Spleen (tissue), 11 donors: ENCODE measurements at regions not wholly inside any gene's neighbourhood (a gene's known extent, or its start where the extent isn't known, plus 50 kb on each side); places are given as distances from the start of the nearest gene placed in this dataset.

Source experiments
- DNase-seq: peaks from one replicate; pipeline ENCODE4 v3.0.0-alpha.2; 2020
- H3K27ac ChIP-seq, 8 donors: fragments of 200-600 bp; sonication (generic) in 7 of 8; 1 replicate in 4 of 8; 2 replicates in 4 of 8; pipeline versions ENCODE4 v1.5.0 to v1.8.0; 2016 to 2021; ENCODE audit warnings: inconsistent platforms in 4 of 8, mild to moderate bottlenecking in 4 of 8, moderate library complexity in 1 of 8
- H3K27me3 ChIP-seq, 7 donors: fragments of 200-600 bp; sonication (generic) in 6 of 7; replicated peaks in 1 of 7; 1 replicate in 4 of 7; 2 replicates in 3 of 7; pipeline versions ENCODE4 v1.5.0 to v1.8.0; 2016 to 2021; ENCODE audit warnings: inconsistent platforms in 3 of 7, mild to moderate bottlenecking in 1 of 7
- H3K36me3 ChIP-seq, 6 donors: fragments of 200-600 bp; sonication (generic) in 5 of 6; 1 replicate in 4 of 6; 2 replicates in 2 of 6; pipeline versions ENCODE4 v1.5.0 to v1.8.0; 2016 to 2021; ENCODE audit warnings: inconsistent platforms in 2 of 6
- H3K4me1 ChIP-seq, 6 donors: fragments of 200-600 bp; sonication (generic) in 5 of 6; 1 replicate in 3 of 6; 2 replicates in 3 of 6; pipeline versions ENCODE4 v1.5.0 to v1.8.0; 2016 to 2021; ENCODE audit warnings: inconsistent platforms in 3 of 6
- H3K4me3 ChIP-seq, 8 donors: fragments of 200-600 bp; sonication (generic) in 7 of 8; 1 replicate in 4 of 8; 2 replicates in 4 of 8; pipeline versions ENCODE4 v1.5.0 to v1.8.0; 2016 to 2021; ENCODE audit warnings: inconsistent platforms in 4 of 8, mild to moderate bottlenecking in 4 of 8, moderate library complexity in 2 of 8
- H3K9me3 ChIP-seq, 8 donors: fragments of 200-600 bp; sonication (generic) in 7 of 8; 1 replicate in 4 of 8; 2 replicates in 4 of 8; pipeline versions ENCODE4 v1.5.0 to v1.8.0; 2016 to 2021; ENCODE audit warnings: inconsistent platforms in 4 of 8
- CTCF ChIP-seq, 11 experiments: fragments of 200-600 bp in 7 of 11; fragments of 450-650 bp in 4 of 11; sonication (generic) in 4 of 11; IDR thresholded peaks in 8 of 11; conservative IDR thresholded peaks in 3 of 11; 1 replicate in 7 of 11; 2 replicates in 4 of 11; pipeline versions ENCODE4 v1.4.0 to v1.8.0; 2016 to 2021; ENCODE audit warnings: antibody characterized with exemption in 11 of 11, inconsistent platforms in 4 of 11, mild to moderate bottlenecking in 1 of 11
- POLR2A ChIP-seq, 3 donors: fragments of 450-650 bp; IDR thresholded peaks; one replicate each; pipeline ENCODE4 v1.5.1; 2017; ENCODE audit warnings: antibody characterized with exemption in 3 of 3, mild to moderate bottlenecking in 1 of 3
- POLR2AphosphoS5 ChIP-seq, 3 donors: sonication (generic); formaldehyde crosslinking; IDR thresholded peaks; one replicate each; pipeline ENCODE4 v1.5.1; 2017; ENCODE audit warnings: antibody characterized with exemption in 3 of 3
- WGBS, 5 donors: extraction: QIAGEN DNeasy Blood & Tissue Kit in 3 of 5; methylation state at CpG; one replicate each; pipeline versions ENCODE4 v1.1.5 to v1.1.7; 2013 to 2018; 5-methylcytosine and 5-hydroxymethylcytosine counted together
- intact Hi-C: fragments of 100-400 bp; cut with DNase I; formaldehyde crosslinking; loops from one replicate; pipeline ENCODE4 v1.15.0; 2023; ENCODE audit warnings: low total_unique reads
- donor health status: healthy with polysubstance abuse.
- donor health status: DM: no; HTN: no; CAD: no; lungs with moderate emphysema.
- donor health status: DM: no; HTN: no; CAD: no.
- donor health status: Bipolar disorder and iron deficiency.
- donor health status: healthy.
- donor health status: DM: no; HTN: no; CAD: no.
- donor health status: DM: yes; HTN: yes; CAD: no.

GRCh38 chr6:91023529-91023928, 436.7 kb upstream of the MAP3K7 start:
- H3K4me1 ChIP-seq: no peaks in the 10 kb centered on the region
- H3K36me3 ChIP-seq: no peaks in the 10 kb centered on the region
- H3K4me3 ChIP-seq: no peak overlapping the region
- intact Hi-C loops: no loop called here
- no peak for TF ChIP-seq CTCF (IDR thresholded peaks at IDR 0.05 in 8 of 11, conservative IDR thresholded peaks at IDR 0.05 in 3 of 11)
- TF ChIP-seq POLR2A (IDR thresholded peaks at IDR 0.05): no peak
- TF ChIP-seq POLR2AphosphoS5 (IDR thresholded peaks at IDR 0.05): no peak
- no peaks in the 10 kb centered on the region for H3K27me3 ChIP-seq
- H3K9me3 ChIP-seq: no peaks in the 10 kb centered on the region
- no peak overlapping the region for H3K27ac ChIP-seq
- no peak for DNase-seq

GRCh38 chr6:91020744-91021143, 433.9 kb upstream of the MAP3K7 start:
- TF ChIP-seq POLR2A (IDR thresholded peaks at IDR 0.05): no peak
- Histone ChIP-seq H3K4me3 (no peak overlapping the region), H3K27me3 (no peaks in the 10 kb centered on the region), H3K9me3 (no peaks in the 10 kb centered on the region), H3K27ac (no peak overlapping the region), H3K4me1 (no peaks in the 10 kb centered on the region), H3K36me3 (no peaks in the 10 kb centered on the region)
- 31 to 62% (median 53%) methylated on average over 1 of the region's 1 CpG for WGBS, 5 donors
- no peak for DNase-seq
- intact Hi-C loops: no loop called here

- TF ChIP-seq POLR2AphosphoS5 (IDR thresholded peaks at IDR 0.05) (no peak), CTCF (IDR thresholded peaks at IDR 0.05 in 8 of 11, conservative IDR thresholded peaks at IDR 0.05 in 3 of 11) (no peak), POLR2A (IDR thresholded peaks at IDR 0.05) (no peak)
- no peak for DNase-seq
- 91 to 97% (median 95%) methylated on average over 3 of the region's 3 CpGs for WGBS, 5 donors
- Histone ChIP-seq H3K4me3 (no peak overlapping the region), H3K9me3 (no peaks in the 10 kb centered on the region), H3K27me3 (no peaks in the 10 kb centered on the region), H3K4me1 (no peaks in the 10 kb centered on the region), H3K36me3 (no peaks in the 10 kb centered on the region), H3K27ac (no peak overlapping the region)
- intact Hi-C loops: no loop called here
These were observed 431.7 kb upstream of the MAP3K7 start for GRCh38 chr6:91018586-91018985.

GRCh38 chr6:91013511-91013910, 426.6 kb upstream of the MAP3K7 start:
- no peak overlapping the region for H3K4me3 ChIP-seq
- no peak for TF ChIP-seq CTCF (IDR thresholded peaks at IDR 0.05 in 8 of 11, conservative IDR thresholded peaks at IDR 0.05 in 3 of 11)
- TF ChIP-seq POLR2AphosphoS5 (IDR thresholded peaks at IDR 0.05): no peak
- TF ChIP-seq POLR2A (IDR thresholded peaks at IDR 0.05): no peak
- no peak overlapping the region for H3K27ac ChIP-seq
- no peaks in the 10 kb centered on the region for H3K9me3 ChIP-seq
- DNase-seq: no peak
- no peaks in the 10 kb centered on the region for H3K27me3 ChIP-seq
- H3K36me3 ChIP-seq: no peaks in the 10 kb centered on the region
- H3K4me1 ChIP-seq: no peaks in the 10 kb centered on the region
- intact Hi-C loops: no loop called here

- Histone ChIP-seq H3K27me3 (no peaks in the 10 kb centered on the region), H3K9me3 (no peaks in the 10 kb centered on the region), H3K36me3 (no peaks in the 10 kb centered on the region), H3K27ac (no peak overlapping the region), H3K4me1 (no peaks in the 10 kb centered on the region), H3K4me3 (no peak overlapping the region)
- DNase-seq: no peak
- intact Hi-C loops: no loop called here
- no peak for TF ChIP-seq POLR2AphosphoS5 (IDR thresholded peaks at IDR 0.05)
- TF ChIP-seq CTCF (IDR thresholded peaks at IDR 0.05 in 8 of 11, conservative IDR thresholded peaks at IDR 0.05 in 3 of 11): no peak
- no peak for TF ChIP-seq POLR2A (IDR thresholded peaks at IDR 0.05)
- WGBS, 5 donors: 76 to 85% (median 79%) methylated on average over 4 of the region's 4 CpGs
These were observed 410.2 kb upstream of the MAP3K7 start for GRCh38 chr6:90997076-90997475.
